GM21526 (cell line): ENCODE measurements at regions not wholly inside any gene's neighbourhood (a gene's known extent, or its start where the extent isn't known, plus 50 kb on each side); places are given as distances from the start of the nearest gene placed in this dataset.

ENCODE experiments used
- ATAC-seq: cut with Tn5 transposase; IDR thresholded peaks from one replicate; pipeline ENCODE4 v1.9.1; 2021; ENCODE audit warnings: moderate library complexity; ENCODE audit not compliant: unreplicated experiment, low FRiP score

GRCh38 chr12:63266988-63267387 is 116.0 kb upstream of the AVPR1A start:
- no peak for ATAC-seq

GRCh38 chr12:63264629-63265028 is 113.6 kb upstream of the AVPR1A start:
- ATAC-seq = no peak

GRCh38 chr12:63250486-63250885 is 99.5 kb upstream of the AVPR1A start:
- no peak for ATAC-seq

GRCh38 chr12:63238892-63239291 is 87.9 kb upstream of the AVPR1A start:
- no peak for ATAC-seq

- ATAC-seq = no peak
These were observed 81.9 kb upstream of the AVPR1A start for GRCh38 chr12:63232896-63233295.

GRCh38 chr12:63228853-63229252 is 77.9 kb upstream of the AVPR1A start:
- ATAC-seq = no peak

GRCh38 chr12:63226792-63227463 is 75.9 kb upstream of the AVPR1A start:
- no peak for ATAC-seq

GRCh38 chr12:63224396-63224795 is 73.4 kb upstream of the AVPR1A start:
- no peak for ATAC-seq

- ATAC-seq = no peak
These were observed 72.1 kb upstream of the AVPR1A start for GRCh38 chr12:63223128-63223527.

GRCh38 chr12:63222582-63222981 is 71.6 kb upstream of the AVPR1A start:
- ATAC-seq = no peak

GRCh38 chr12:63220921-63221320 is 69.9 kb upstream of the AVPR1A start:
- no peak for ATAC-seq

- no peak for ATAC-seq
These were observed 61.3 kb upstream of the AVPR1A start for GRCh38 chr12:63212316-63212715.

GRCh38 chr12:63208956-63209355 is 58.0 kb upstream of the AVPR1A start:
- no peak for ATAC-seq

GRCh38 chr12:63206909-63207308 is 55.9 kb upstream of the AVPR1A start:
- no peak for ATAC-seq

GRCh38 chr12:63206494-63206893 is 55.5 kb upstream of the AVPR1A start:
- ATAC-seq = no peak
